ENCODE measurements at regions not wholly inside any gene's neighbourhood (a gene's known extent, or its start where the extent isn't known, plus 50 kb on each side); places are given as distances from the start of the nearest gene placed in this dataset.
A peak's percentile ranks its signal among the peaks of the same experiment; 100 is the strongest.

GRCh38 chr13:64234255-64234654 lies 2818.6 kb upstream of the PCDH20 start:
- TF ChIP-seq CTCF (IDR thresholded peaks at IDR 0.05; ENCODE audit: low read depth, low read length), result no peak
- Histone ChIP-seq H3K27me3 (no peaks in the 10 kb centered on the region), H3K36me3 (no peaks in the 10 kb centered on the region), H3K27ac (no peak overlapping the region), H3K4me1 (ENCODE audit: low read depth) (no peaks in the 10 kb centered on the region), H3K4me3 (no peak overlapping the region), H3K9me3 (ENCODE audit: low read depth) (no peaks in the 10 kb centered on the region)
- DNase-seq (ENCODE audit: low read depth in 1 of 2, low spot score in 1 of 2), result peak in 1 of 2 donors; percentile 63

- H3K4me3 ChIP-seq, result no peak overlapping the region
- H3K4me1 ChIP-seq (ENCODE audit: low read depth), result no peaks in the 10 kb centered on the region
- no peak overlapping the region for H3K27ac ChIP-seq
- H3K9me3 ChIP-seq (ENCODE audit: low read depth), result no peaks in the 10 kb centered on the region
- H3K27me3 ChIP-seq, result no peaks in the 10 kb centered on the region
- TF ChIP-seq CTCF (IDR thresholded peaks at IDR 0.05; ENCODE audit: low read depth, low read length), result no peak
- DNase-seq (ENCODE audit: low read depth in 1 of 2, low spot score in 1 of 2), result no peak
- no peaks in the 10 kb centered on the region for H3K36me3 ChIP-seq
Observed at GRCh38 chr13:64223016-64223415, 2807.4 kb upstream of the PCDH20 start.

- Histone ChIP-seq H3K9me3 (ENCODE audit: low read depth) (no peaks in the 10 kb centered on the region), H3K27ac (no peak overlapping the region), H3K4me3 (no peak overlapping the region), H3K36me3 (no peaks in the 10 kb centered on the region), H3K27me3 (no peaks in the 10 kb centered on the region), H3K4me1 (ENCODE audit: low read depth) (no peaks in the 10 kb centered on the region)
- DNase-seq (ENCODE audit: low read depth in 1 of 2, low spot score in 1 of 2), result no peak
- no peak for TF ChIP-seq CTCF (IDR thresholded peaks at IDR 0.05; ENCODE audit: low read depth, low read length)
Observed at GRCh38 chr13:64206430-64207225, 2791.0 kb upstream of the PCDH20 start.

GRCh38 chr13:64202517-64202916 lies 2786.9 kb upstream of the PCDH20 start:
- no peaks in the 10 kb centered on the region for H3K9me3 ChIP-seq (ENCODE audit: low read depth)
- no peak for DNase-seq (ENCODE audit: low read depth in 1 of 2, low spot score in 1 of 2)
- no peak overlapping the region for H3K27ac ChIP-seq
- H3K4me3 ChIP-seq, result no peak overlapping the region
- no peaks in the 10 kb centered on the region for H3K27me3 ChIP-seq
- H3K36me3 ChIP-seq, result no peaks in the 10 kb centered on the region
- TF ChIP-seq CTCF (IDR thresholded peaks at IDR 0.05; ENCODE audit: low read depth, low read length), result no peak
- no peaks in the 10 kb centered on the region for H3K4me1 ChIP-seq (ENCODE audit: low read depth)

- Histone ChIP-seq H3K9me3 (ENCODE audit: low read depth) (no peaks in the 10 kb centered on the region), H3K27ac (no peak overlapping the region), H3K4me3 (no peak overlapping the region), H3K27me3 (no peaks in the 10 kb centered on the region), H3K36me3 (no peaks in the 10 kb centered on the region), H3K4me1 (ENCODE audit: low read depth) (no peaks in the 10 kb centered on the region)
- no peak for DNase-seq (ENCODE audit: low read depth in 1 of 2, low spot score in 1 of 2)
- no peak for TF ChIP-seq CTCF (IDR thresholded peaks at IDR 0.05; ENCODE audit: low read depth, low read length)
Observed at GRCh38 chr13:64197232-64197631, 2781.6 kb upstream of the PCDH20 start.
